ENCODE measurements at regions not wholly inside any gene's neighbourhood (a gene's known extent, or its start where the extent isn't known, plus 50 kb on each side); places are given as distances from the start of the nearest gene placed in this dataset.

- Histone ChIP-seq H3K36me3 (no peaks in the 10 kb centered on the region), H3K27me3 (no peaks in the 10 kb centered on the region), H3K9me3 (no peaks in the 10 kb centered on the region), H3K27ac (no peak overlapping the region), H3K4me1 (peaks cover 5% of the 10 kb centered on the region), H3K4me3 (peak overlapping the region; percentile 21 to 33)
- no peak for DNase-seq (ENCODE audit: extremely low spot score in 2 of 2)
- TF ChIP-seq CTCF (IDR thresholded peaks at IDR 0.05) (peak; percentile 44 to 77 (median 65)), POLR2AphosphoS5 (IDR thresholded peaks at IDR 0.05; ENCODE audit: insufficient read depth in 1 of 2, low read depth in 1 of 2) (no peak)
- intact Hi-C loops (cut with DNase I), result no loop called here
Observed at GRCh38 chr2:106582148-106583143, 95.3 kb downstream of the CD8B2 start.

GRCh38 chr2:106584304-106584954 lies 97.3 kb downstream of the CD8B2 start:
- DNase-seq (ENCODE audit: extremely low spot score in 2 of 2), result no peak
- Histone ChIP-seq H3K27ac (no peak overlapping the region), H3K4me1 (peaks cover 5% of the 10 kb centered on the region), H3K27me3 (no peaks in the 10 kb centered on the region), H3K36me3 (no peaks in the 10 kb centered on the region), H3K4me3 (no peak overlapping the region), H3K9me3 (no peaks in the 10 kb centered on the region)
- no peak for TF ChIP-seq POLR2A (IDR thresholded peaks at IDR 0.05)
- TF ChIP-seq POLR2AphosphoS5 (IDR thresholded peaks at IDR 0.05; ENCODE audit: insufficient read depth in 1 of 2, low read depth in 1 of 2), result no peak
- TF ChIP-seq CTCF (IDR thresholded peaks at IDR 0.05), result no peak
- intact Hi-C loops (cut with DNase I), result no loop called here

GRCh38 chr2:106596844-106597243 lies 109.7 kb downstream of the CD8B2 start:
- intact Hi-C loops (cut with DNase I), result no loop called here
- no peaks in the 10 kb centered on the region for H3K36me3 ChIP-seq
- no peak for DNase-seq (ENCODE audit: extremely low spot score in 2 of 2)
- no peaks in the 10 kb centered on the region for H3K9me3 ChIP-seq
- TF ChIP-seq POLR2AphosphoS5 (IDR thresholded peaks at IDR 0.05; ENCODE audit: insufficient read depth in 1 of 2, low read depth in 1 of 2) (no peak), CTCF (IDR thresholded peaks at IDR 0.05) (no peak), POLR2A (IDR thresholded peaks at IDR 0.05) (no peak)
- H3K4me3 ChIP-seq, result no peak overlapping the region
- H3K4me1 ChIP-seq, result no peaks in the 10 kb centered on the region
- no peak overlapping the region for H3K27ac ChIP-seq
- H3K27me3 ChIP-seq, result no peaks in the 10 kb centered on the region

GRCh38 chr2:106599540-106599939 lies 112.4 kb downstream of the CD8B2 start:
- no peaks in the 10 kb centered on the region for H3K4me1 ChIP-seq
- intact Hi-C loops (cut with DNase I), result no loop called here
- H3K9me3 ChIP-seq, result no peaks in the 10 kb centered on the region
- TF ChIP-seq POLR2A (IDR thresholded peaks at IDR 0.05) (no peak), CTCF (IDR thresholded peaks at IDR 0.05) (no peak), POLR2AphosphoS5 (IDR thresholded peaks at IDR 0.05; ENCODE audit: insufficient read depth in 1 of 2, low read depth in 1 of 2) (no peak)
- DNase-seq (ENCODE audit: extremely low spot score in 2 of 2), result no peak
- no peaks in the 10 kb centered on the region for H3K27me3 ChIP-seq
- no peaks in the 10 kb centered on the region for H3K36me3 ChIP-seq
- H3K4me3 ChIP-seq, result no peak overlapping the region
- no peak overlapping the region for H3K27ac ChIP-seq
